Left hindlimb (tissue), 1 donor: ENCODE measurements at regions not wholly inside any gene's neighbourhood (a gene's known extent, or its start where the extent isn't known, plus 50 kb on each side); places are given as distances from the start of the nearest gene placed in this dataset.
A peak's percentile ranks its signal among the peaks of the same experiment; 100 is the strongest.

ENCODE experiments used
- DNase-seq: peaks from one replicate; pipeline ENCODE4 v3.0.0-alpha.2; 2018

DNA sequence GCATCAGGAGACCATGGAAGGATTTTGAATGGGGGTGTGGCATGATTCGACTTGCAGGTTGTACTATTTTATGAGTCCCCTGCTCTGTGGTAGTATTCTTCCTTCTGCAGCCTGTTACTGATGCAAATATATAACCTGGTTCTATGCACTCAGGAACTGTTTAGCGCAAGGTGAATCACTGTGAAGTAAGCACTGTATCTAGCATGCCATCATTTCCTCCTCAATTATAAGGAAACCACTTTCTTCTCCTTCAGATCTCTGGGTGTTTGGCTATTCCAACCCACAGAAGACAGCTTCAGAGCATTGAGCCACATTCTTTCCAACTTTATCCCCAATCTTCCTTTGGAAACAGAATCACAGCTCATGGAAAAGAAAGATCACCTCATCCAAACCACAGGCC lies 176.7 kb downstream of the DIPK2A start:
- DNase-seq: no peak

GRCh38 chr3:144151983-144152382 lies 180.4 kb downstream of the DIPK2A start:
- no peak for DNase-seq

- DNase-seq: no peak
These were observed 189.0 kb downstream of the DIPK2A start for GRCh38 chr3:144160627-144161026.

- DNase-seq: no peak
These were observed 190.4 kb downstream of the DIPK2A start for GRCh38 chr3:144162042-144162441.

DNA sequence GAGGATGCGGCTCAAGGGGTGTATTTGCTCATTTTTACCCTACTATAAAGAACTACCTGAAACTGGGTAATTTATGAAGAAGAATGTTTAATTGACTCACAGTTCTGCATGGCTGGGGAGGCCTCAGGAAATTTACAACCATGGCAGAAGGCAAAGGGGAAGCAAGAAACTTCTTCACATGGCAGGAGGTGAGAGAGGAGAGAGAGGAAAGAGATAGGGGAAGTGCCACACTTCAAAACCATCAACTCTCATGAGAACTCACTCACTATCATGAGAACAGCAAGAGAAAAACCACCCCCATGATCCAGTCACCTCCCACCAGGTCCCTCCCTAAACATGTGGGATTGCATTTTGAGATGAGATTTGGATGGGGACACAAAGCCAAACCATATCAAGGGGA lies 192.7 kb downstream of the DIPK2A start:
- no peak for DNase-seq

DNA sequence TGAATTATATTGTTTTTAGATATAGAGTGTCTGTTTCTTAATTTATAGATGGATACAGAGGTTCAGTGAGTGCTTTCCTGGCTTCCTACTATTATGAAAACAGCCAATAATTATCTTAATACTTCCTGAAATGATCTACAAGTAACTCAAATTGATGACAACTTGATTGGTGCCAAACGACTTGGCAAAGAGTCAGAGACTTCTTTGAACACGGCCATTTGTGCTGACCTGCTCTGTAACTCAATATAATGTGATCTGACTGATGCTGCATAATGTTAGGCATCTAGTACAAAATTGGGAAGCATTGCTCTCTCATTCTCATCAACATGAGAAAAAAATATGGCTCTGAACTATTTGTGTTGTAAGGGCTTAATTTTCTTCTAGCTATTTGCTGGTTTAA lies 193.9 kb downstream of the DIPK2A start:
- DNase-seq: no peak

DNA sequence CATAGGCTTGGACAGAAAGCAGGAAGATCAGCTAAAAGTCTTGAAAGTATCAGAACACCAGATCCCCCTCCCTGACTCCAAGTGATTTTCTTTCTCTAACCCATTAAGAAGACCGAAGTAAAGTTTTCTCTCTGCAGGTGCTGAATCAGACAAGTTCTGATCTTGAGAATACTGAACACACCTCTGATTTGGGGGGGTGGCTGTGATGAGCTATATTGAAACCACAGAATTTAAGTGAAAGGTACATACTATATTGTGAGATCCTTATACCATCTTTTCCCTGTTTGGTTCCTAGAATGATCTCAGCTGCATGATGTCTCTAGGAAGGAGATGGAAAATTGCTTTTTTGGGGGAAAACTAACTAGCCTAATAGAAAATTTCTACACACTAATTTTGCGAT lies 196.0 kb downstream of the DIPK2A start:
- no peak for DNase-seq

DNA sequence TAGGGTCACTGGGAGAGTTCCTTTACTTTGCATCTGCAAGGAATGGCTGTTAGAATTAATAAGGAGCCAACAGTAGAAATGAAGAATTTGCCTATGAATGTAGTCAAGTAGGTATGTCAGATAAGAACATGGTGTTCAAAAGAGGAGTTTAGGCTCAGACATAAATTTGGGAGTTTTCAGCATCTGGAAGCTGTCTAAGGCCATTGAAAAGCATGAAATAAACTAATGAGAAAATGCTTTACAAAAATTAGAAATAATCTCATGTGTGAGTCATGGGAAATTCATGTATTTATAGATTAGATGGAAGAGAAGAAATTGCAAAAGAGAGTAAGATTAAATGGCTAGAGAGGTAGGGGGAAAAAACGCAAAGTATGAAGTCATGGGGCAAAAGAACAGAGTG lies 201.9 kb downstream of the DIPK2A start:
- no peak for DNase-seq

DNA sequence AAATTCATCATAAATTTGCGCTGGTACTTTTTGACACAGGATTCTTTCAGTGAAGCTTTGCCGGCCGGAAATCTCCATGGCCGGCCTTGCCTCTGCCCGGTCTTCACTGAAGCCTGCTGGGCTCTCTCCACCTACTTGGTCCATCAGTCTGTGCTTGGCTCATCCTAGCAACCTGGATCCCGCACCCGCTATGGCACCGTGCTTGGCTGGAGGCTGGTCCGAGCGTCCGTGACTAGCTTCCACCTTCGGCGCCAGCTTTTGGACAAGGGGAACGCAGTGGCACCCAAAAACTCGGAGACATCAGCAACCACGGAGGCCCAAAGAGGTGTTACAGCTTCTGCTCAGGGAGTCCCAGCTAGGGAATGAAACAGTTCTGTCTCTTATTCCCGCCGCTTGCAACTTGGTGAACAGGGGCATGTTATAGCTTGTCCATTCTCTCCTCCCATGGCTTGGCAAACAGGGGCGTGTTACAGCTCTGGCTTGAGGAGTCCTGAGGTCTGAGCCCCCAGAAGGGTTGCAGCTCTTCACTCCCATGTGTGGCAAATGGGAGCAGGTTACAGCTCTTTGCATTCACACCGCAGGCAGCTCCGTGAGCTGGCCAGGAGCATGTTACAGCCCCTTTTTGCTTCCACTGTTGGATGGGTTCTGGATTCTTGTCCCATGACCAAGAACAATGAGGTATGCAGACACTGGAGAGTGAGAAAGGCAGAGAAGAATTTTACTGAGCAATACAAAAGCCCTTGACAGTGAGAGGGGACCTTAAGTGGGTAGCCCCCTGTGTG lies 204.2 kb downstream of the DIPK2A start:
- no peak for DNase-seq

GRCh38 chr3:144177649-144178048 lies 206.0 kb downstream of the DIPK2A start:
- DNase-seq: no peak

DNA sequence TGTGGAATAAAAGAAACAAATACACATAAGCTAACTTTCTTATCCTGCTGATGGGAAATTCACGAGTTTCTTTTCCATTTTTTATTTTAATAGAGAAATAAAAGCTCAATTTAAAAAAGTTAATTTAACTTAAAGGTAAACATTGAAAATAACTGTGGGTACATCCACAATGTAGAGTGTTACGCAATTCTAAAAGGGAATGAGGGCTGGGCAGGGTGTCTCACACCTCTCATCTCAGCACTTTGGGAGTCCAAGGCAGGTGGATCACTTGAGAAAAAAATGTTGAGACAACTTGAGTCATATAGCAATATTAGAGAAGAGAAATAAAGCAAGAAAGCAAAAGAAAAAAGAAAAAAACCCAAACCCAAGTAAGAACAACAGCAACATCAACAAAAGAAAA lies 207.0 kb downstream of the DIPK2A start:
- DNase-seq: no peak

GRCh38 chr3:144181062-144181461 lies 209.4 kb downstream of the DIPK2A start:
- no peak for DNase-seq

GRCh38 chr3:144182501-144182900 lies 210.9 kb downstream of the DIPK2A start:
- DNase-seq: no peak

DNA sequence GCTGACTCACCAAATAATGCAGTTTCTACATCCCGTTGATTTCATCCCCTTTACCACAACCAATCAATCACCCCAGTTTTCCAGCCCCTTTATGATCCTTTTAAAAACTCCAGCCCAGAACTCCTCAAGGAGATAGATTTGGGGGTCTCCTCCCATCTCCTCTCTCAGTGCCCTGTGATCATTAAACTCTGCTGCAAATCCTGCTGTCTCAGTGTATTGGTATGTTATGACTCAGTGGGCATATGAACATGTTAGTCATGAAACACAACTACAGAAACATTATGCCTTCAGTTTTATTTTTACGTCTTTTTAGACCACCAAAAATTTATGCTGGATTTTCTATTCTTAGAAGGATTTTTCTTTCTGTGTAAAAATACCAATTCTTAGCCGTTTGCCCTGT lies 213.7 kb downstream of the DIPK2A start:
- no peak for DNase-seq

GRCh38 chr3:144187531-144188210 lies 216.0 kb downstream of the DIPK2A start:
- no peak for DNase-seq

DNA sequence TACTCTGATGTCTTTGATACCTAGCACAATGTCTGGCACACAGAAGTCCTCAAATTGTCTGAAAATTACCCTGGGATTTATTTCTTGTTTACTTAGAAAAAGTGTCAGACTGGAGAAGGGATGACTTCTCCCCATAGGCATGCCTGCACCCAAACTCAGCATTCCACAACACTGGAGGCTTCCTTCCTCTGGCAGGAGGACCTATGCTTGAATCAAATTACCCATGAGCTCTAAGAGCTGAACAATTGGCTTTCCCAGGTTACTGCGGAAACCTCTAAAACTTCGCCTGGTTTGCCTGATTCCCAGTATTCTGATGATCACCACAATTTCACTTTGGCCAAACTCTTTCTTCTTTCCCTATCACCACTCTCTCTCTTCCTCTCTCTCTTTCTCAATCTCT lies 217.4 kb downstream of the DIPK2A start:
- no peak for DNase-seq

DNA sequence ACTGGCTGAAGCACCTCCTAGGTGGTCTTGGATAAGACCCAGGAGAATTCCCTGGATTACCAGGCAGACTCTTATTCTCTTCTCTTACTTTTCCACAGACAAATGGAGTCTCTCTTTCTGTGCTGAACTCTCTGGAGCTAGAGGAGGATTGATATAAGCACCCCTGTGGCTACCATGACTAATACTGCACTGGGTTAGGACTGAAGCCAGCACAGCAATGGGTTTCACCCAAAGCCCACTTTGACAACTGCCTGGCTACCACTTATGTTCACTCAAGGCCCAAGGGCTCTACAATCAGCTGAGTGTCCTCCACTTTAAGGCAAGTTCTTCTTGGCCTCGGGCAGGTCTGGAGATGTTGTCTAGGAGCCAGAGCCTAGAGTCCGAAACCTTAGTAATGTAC lies 225.5 kb downstream of the DIPK2A start:
- DNase-seq: no peak

- no peak for DNase-seq
These were observed 226.0 kb downstream of the DIPK2A start for GRCh38 chr3:144197582-144197981.

- no peak for DNase-seq
These were observed 228.4 kb downstream of the DIPK2A start for GRCh38 chr3:144200004-144200403.

- DNase-seq: no peak
These were observed 228.8 kb downstream of the DIPK2A start for GRCh38 chr3:144200466-144200865.

- DNase-seq: no peak
These were observed 250.1 kb downstream of the DIPK2A start for GRCh38 chr3:144221761-144222160.

DNA sequence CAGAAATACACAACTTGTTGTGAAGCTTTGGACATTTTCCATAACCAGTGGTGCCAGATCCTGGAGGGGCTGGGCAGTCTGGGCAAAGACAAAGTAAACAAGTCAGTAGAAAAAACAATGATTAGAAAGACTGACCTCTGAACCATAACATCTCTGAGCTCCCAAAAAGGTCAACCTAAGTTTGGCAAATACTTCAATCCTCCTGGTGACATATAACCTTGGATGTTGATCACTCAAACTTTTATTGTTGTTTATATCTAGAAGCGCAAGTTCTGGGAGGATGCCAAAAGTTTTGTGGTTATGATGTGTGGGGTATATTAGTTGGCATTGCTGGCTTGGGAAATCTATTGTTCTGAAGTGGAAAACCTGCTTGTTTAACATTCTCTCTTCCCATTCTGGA lies 257.7 kb downstream of the DIPK2A start:
- no peak for DNase-seq

- no peak for DNase-seq
These were observed 258.3 kb downstream of the DIPK2A start for GRCh38 chr3:144229953-144230352.

GRCh38 chr3:144235489-144235888 lies 263.9 kb downstream of the DIPK2A start:
- no peak for DNase-seq

- DNase-seq: peak; percentile 44
These were observed 265.7 kb downstream of the DIPK2A start for GRCh38 chr3:144237351-144237750.
